Neural cell (in vitro differentiated cells): ENCODE measurements at regions not wholly inside any gene's neighbourhood (a gene's known extent, or its start where the extent isn't known, plus 50 kb on each side); places are given as distances from the start of the nearest gene placed in this dataset.

ENCODE experiments used
- H2AFZ ChIP-seq: fragments of 200-600, 300-800 bp; sonication (generic), shearing (Covaris generic); 2 replicates; pipeline ENCODE4 v1.6.0; 2014; ENCODE audit warnings: low read depth, mild to moderate bottlenecking, antibody characterized with exemption, low read length, moderate library complexity
- H3F3A ChIP-seq: fragments of 200-600 bp; shearing (Covaris generic); 2 replicates; pipeline ENCODE4 v1.6.1; 2016; ENCODE audit warnings: mild to moderate bottlenecking, moderate library complexity, mixed read lengths, antibody characterized with exemption, low read length; ENCODE audit not compliant: insufficient read depth, poor library complexity, severe bottlenecking
- H3K27ac ChIP-seq: fragments of 200-600, 300-800 bp; sonication (generic), shearing (Covaris generic); 2 replicates; pipeline ENCODE4 v1.5.1; 2014; ENCODE audit warnings: mild to moderate bottlenecking, low read length, moderate library complexity
- H3K27me3 ChIP-seq: fragments of 300-800, 200-600 bp; sonication (generic), shearing (Covaris generic); 2 replicates; pipeline ENCODE4 v1.6.0; 2014; ENCODE audit warnings: mild to moderate bottlenecking, low read depth, low read length, moderate library complexity; ENCODE audit not compliant: insufficient read depth
- H3K36me3 ChIP-seq: fragments of 300-800, 200-600 bp; sonication (generic), shearing (Covaris generic); 2 replicates; pipeline ENCODE4 v1.5.1; 2014; ENCODE audit warnings: mild to moderate bottlenecking, antibody characterized with exemption, low read length, moderate library complexity; ENCODE audit not compliant: insufficient read depth
- H3K4me2 ChIP-seq: fragments of 300-800, 200-600 bp; sonication (generic), shearing (Covaris generic); 2 replicates; pipeline ENCODE4 v1.6.0; 2014; ENCODE audit warnings: mild to moderate bottlenecking, low read length
- H3K4me3 ChIP-seq: fragments of 300-800, 200-600 bp; sonication (generic), shearing (Covaris generic); 2 replicates; pipeline ENCODE4 v1.5.1; 2014; ENCODE audit warnings: mild to moderate bottlenecking, low read length, moderate library complexity
- H3K79me2 ChIP-seq: fragments of 200-600 bp; shearing (Covaris generic); replicated peaks from 2 replicates; pipeline ENCODE4 v1.6.0; 2014; ENCODE audit warnings: mild to moderate bottlenecking, low read length, moderate library complexity; ENCODE audit not compliant: insufficient read depth
- H3K9ac ChIP-seq: fragments of 300-800, 200-600 bp; sonication (generic), shearing (Covaris generic); 2 replicates; pipeline ENCODE4 v1.6.1; 2016; ENCODE audit warnings: mild to moderate bottlenecking, low read length, mixed read lengths
- H3K9me2 ChIP-seq: fragments of 200-600 bp; shearing (Covaris generic); 2 replicates; pipeline ENCODE4 v1.6.1; 2016; ENCODE audit warnings: mild to moderate bottlenecking, low read length, mixed read lengths; ENCODE audit not compliant: insufficient read depth
- H3K9me3 ChIP-seq: fragments of 200-600, 300-800 bp; sonication (generic), shearing (Covaris generic); 2 replicates; pipeline ENCODE4 v1.6.1; 2016; ENCODE audit warnings: mild to moderate bottlenecking, mixed run types, low read length, moderate library complexity, mixed read lengths
- H4K20me1 ChIP-seq: fragments of 200-600 bp; shearing (Covaris generic); 2 replicates; pipeline ENCODE4 v1.6.1; 2016; ENCODE audit warnings: mild to moderate bottlenecking, mixed run types; ENCODE audit not compliant: insufficient read depth
- CTCF ChIP-seq: fragments of 450-650 bp; IDR thresholded peaks from 2 replicates; pipeline ENCODE4 v1.5.1; 2014; ENCODE audit warnings: antibody characterized with exemption, mild to moderate bottlenecking, moderate library complexity; ENCODE audit not compliant: poor library complexity, severe bottlenecking
- EP300 ChIP-seq: fragments of 450-650 bp; conservative IDR thresholded peaks from 2 replicates; pipeline ENCODE4 v1.6.1; 2014; ENCODE audit warnings: antibody characterized with exemption, mild to moderate bottlenecking, moderate library complexity; ENCODE audit not compliant: poor library complexity, severe bottlenecking
- EZH2 ChIP-seq: fragments of 200-600, 300-800 bp; shearing (Covaris generic), sonication (generic); IDR thresholded peaks from 2 replicates; pipeline ENCODE4 v1.6.1; 2014; ENCODE audit warnings: antibody characterized with exemption, low read length, borderline replicate concordance, mild to moderate bottlenecking; ENCODE audit not compliant: insufficient read depth, poor library complexity, severe bottlenecking
- MXI1 ChIP-seq: fragments of 450-650 bp; conservative IDR thresholded peaks from 2 replicates; pipeline ENCODE4 v1.6.1; 2014; ENCODE audit warnings: antibody characterized with exemption, mild to moderate bottlenecking; ENCODE audit not compliant: poor library complexity, severe bottlenecking
- POLR2AphosphoS5 ChIP-seq: IDR thresholded peaks from 2 replicates; pipeline ENCODE4 v1.6.1; 2012
- RAD21 ChIP-seq: fragments of 450-650 bp; conservative IDR thresholded peaks from 2 replicates; pipeline ENCODE4 v1.6.1; 2014; ENCODE audit warnings: antibody characterized with exemption, mild to moderate bottlenecking, moderate library complexity
- REST ChIP-seq: IDR thresholded peaks from 2 replicates; pipeline ENCODE4 v1.6.1; 2012; ENCODE audit warnings: borderline replicate concordance
- SMC3 ChIP-seq: fragments of 450-650 bp; conservative IDR thresholded peaks from 2 replicates; pipeline ENCODE4 v1.6.1; 2014; ENCODE audit warnings: antibody characterized with exemption, mild to moderate bottlenecking, moderate library complexity; ENCODE audit not compliant: poor library complexity
- TAF1 ChIP-seq: IDR thresholded peaks from 2 replicates; pipeline ENCODE4 v1.6.1; 2012; ENCODE audit warnings: low read depth

GRCh38 chr10:111335826-111336225 is 259.0 kb downstream of the ADRA2A start:
- Histone ChIP-seq H3K36me3 (no peaks in the 10 kb centered on the region), H3K9me2 (no peaks in the 10 kb centered on the region), H3K27me3 (no peaks in the 10 kb centered on the region), H3K9me3 (no peaks in the 10 kb centered on the region), H3K27ac (no peak overlapping the region), H3K9ac (no peak overlapping the region), H3K4me2 (no peak overlapping the region), H4K20me1 (no peaks in the 10 kb centered on the region), H3F3A (no peaks in the 10 kb centered on the region), H2AFZ (no peak overlapping the region), H3K4me3 (no peak overlapping the region), H3K79me2 (no peaks in the 10 kb centered on the region)
- no peak for TF ChIP-seq POLR2AphosphoS5
- TF ChIP-seq EP300, result no peak
- TF ChIP-seq MXI1, result no peak
- TF ChIP-seq RAD21, result no peak
- TF ChIP-seq EZH2, result no peak
- TF ChIP-seq SMC3, result no peak
- TF ChIP-seq CTCF, result no peak
- no peak for TF ChIP-seq TAF1
- no peak for TF ChIP-seq REST

GRCh38 chr10:111338035-111338434 is 261.2 kb downstream of the ADRA2A start:
- Histone ChIP-seq H3K9me2 (no peaks in the 10 kb centered on the region), H3K79me2 (no peaks in the 10 kb centered on the region), H3K27me3 (no peaks in the 10 kb centered on the region), H3K9me3 (no peaks in the 10 kb centered on the region), H3F3A (no peaks in the 10 kb centered on the region), H2AFZ (no peak overlapping the region), H4K20me1 (no peaks in the 10 kb centered on the region), H3K4me2 (no peak overlapping the region), H3K9ac (no peak overlapping the region), H3K4me3 (no peak overlapping the region), H3K27ac (no peak overlapping the region), H3K36me3 (no peaks in the 10 kb centered on the region)
- TF ChIP-seq SMC3, result no peak
- no peak for TF ChIP-seq EZH2
- no peak for TF ChIP-seq EP300

GRCh38 chr10:111338805-111339204 is 262.0 kb downstream of the ADRA2A start:
- H2AFZ ChIP-seq, result no peak overlapping the region
- no peaks in the 10 kb centered on the region for H3K36me3 ChIP-seq
- H3K9ac ChIP-seq, result no peak overlapping the region
- no peaks in the 10 kb centered on the region for H3K27me3 ChIP-seq
- H3K4me3 ChIP-seq, result no peak overlapping the region
- TF ChIP-seq POLR2AphosphoS5 (no peak), EP300 (no peak), SMC3 (no peak), TAF1 (no peak)
- no peaks in the 10 kb centered on the region for H3K9me3 ChIP-seq
- no peak overlapping the region for H3K27ac ChIP-seq
- H4K20me1 ChIP-seq, result no peaks in the 10 kb centered on the region
- no peaks in the 10 kb centered on the region for H3F3A ChIP-seq
- no peaks in the 10 kb centered on the region for H3K9me2 ChIP-seq
- H3K79me2 ChIP-seq, result no peaks in the 10 kb centered on the region
- H3K4me2 ChIP-seq, result no peak overlapping the region
